Lung (tissue), 11 donors: ENCODE measurements at regions not wholly inside any gene's neighbourhood (a gene's known extent, or its start where the extent isn't known, plus 50 kb on each side); places are given as distances from the start of the nearest gene placed in this dataset.

ENCODE experiments used
- ATAC-seq: fragments of 200-7000 bp; cut with Tn5 transposase; one replicate; pipeline ENCODE4 v1.9.1; 2020; ENCODE audit warnings: moderate number of reproducible peaks; ENCODE audit not compliant: insufficient read depth, low FRiP score
- DNase-seq, 3 donors: peaks; one replicate each; pipeline ENCODE4 v3.0.0-alpha.2; 2013 to 2017
- H3K27ac ChIP-seq, 2 donors: one replicate each; pipeline ENCODE4 v1.5.1; 2013; ENCODE audit warnings: mild to moderate bottlenecking in 2 of 2, moderate library complexity in 2 of 2, control low read depth in 1 of 2, inconsistent platforms in 1 of 2, low read depth in 1 of 2, low read length in 1 of 2
- H3K27me3 ChIP-seq, 3 donors: one replicate each; pipeline ENCODE4 v1.5.1; 2013; ENCODE audit warnings: low read length in 2 of 3; ENCODE audit not compliant: control insufficient read depth in 3 of 3, insufficient read depth in 3 of 3
- H3K36me3 ChIP-seq, 4 donors: one replicate each; pipeline ENCODE4 v1.5.1; 2013; ENCODE audit warnings: low read length in 4 of 4, mild to moderate bottlenecking in 1 of 4, moderate library complexity in 1 of 4; ENCODE audit not compliant: control insufficient read depth in 4 of 4, insufficient read depth in 4 of 4
- H3K4me1 ChIP-seq, 5 donors: one replicate each; pipeline ENCODE4 v1.5.1; 2013; ENCODE audit warnings: low read length in 5 of 5, mild to moderate bottlenecking in 2 of 5, moderate library complexity in 1 of 5; ENCODE audit not compliant: control insufficient read depth in 5 of 5, insufficient read depth in 5 of 5
- H3K4me3 ChIP-seq: one replicate; pipeline ENCODE4 v1.5.1; 2013; ENCODE audit warnings: mild to moderate bottlenecking, control low read depth, moderate library complexity
- H3K9ac ChIP-seq, 2 donors: one replicate each; pipeline ENCODE4 v1.5.1; 2013; ENCODE audit warnings: low read length in 2 of 2, control low read depth in 1 of 2; ENCODE audit not compliant: insufficient read depth in 1 of 2
- H3K9me3 ChIP-seq, 4 donors: one replicate each; pipeline ENCODE4 v1.5.1; 2013; ENCODE audit warnings: low read length in 3 of 4, mild to moderate bottlenecking in 1 of 4, moderate library complexity in 1 of 4; ENCODE audit not compliant: control insufficient read depth in 4 of 4, insufficient read depth in 3 of 4
- WGBS, 2 donors: extraction: QIAGEN DNeasy Blood & Tissue Kit; methylation state at CpG; one replicate each; pipeline ENCODE4 v1.1.7; 2013; 5-methylcytosine and 5-hydroxymethylcytosine counted together
- TF ChIP-seq, protein P1 (sequence below): IDR thresholded peaks from 2 replicates; pipeline ENCODE4 v1.5.1; 2012; ENCODE audit warnings: mild to moderate bottlenecking; ENCODE audit errors: control extremely low read depth, extremely low read depth
- donor health status: control.
- donor health status: control.
- donor health status: Bipolar disorder and iron deficiency.
- donor health status: healthy.
- donor health status: DM: yes; HTN: yes; CAD: no.

DNA sequence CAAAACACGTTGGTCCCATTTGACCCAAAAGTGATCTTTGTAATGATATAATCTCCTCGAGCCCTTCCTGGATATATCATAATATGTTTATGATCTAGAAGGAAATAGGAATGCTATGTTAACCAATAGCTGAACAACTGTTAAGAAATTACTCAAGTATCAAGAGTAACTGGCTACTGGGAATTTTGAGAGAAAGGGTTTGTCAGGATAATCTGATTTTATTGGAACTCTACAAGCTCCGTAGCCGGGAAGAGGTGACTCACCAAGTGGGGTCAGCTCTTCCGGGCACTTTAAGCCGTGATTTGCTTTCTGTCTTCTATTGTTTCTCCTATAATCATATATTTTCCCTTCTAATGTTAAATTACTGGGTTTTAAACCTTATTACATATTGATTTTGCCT lies 250.5 kb upstream of the POGK start:
- 89 to 92% methylated on average over 6 of the region's 6 CpGs for WGBS, 2 donors
- no peak for ATAC-seq
- Histone ChIP-seq H3K4me3 (no peak overlapping the region), H3K4me1 (peaks cover 0 to 3% (median 0%) of the 10 kb centered on the region in 5 donors), H3K27me3 (no peaks in the 10 kb centered on the region), H3K9ac (no peak overlapping the region), H3K36me3 (no peaks in the 10 kb centered on the region), H3K9me3 (no peaks in the 10 kb centered on the region), H3K27ac (no peak overlapping the region)
- DNase-seq, result no peak
- TF ChIP-seq, protein P1, sequence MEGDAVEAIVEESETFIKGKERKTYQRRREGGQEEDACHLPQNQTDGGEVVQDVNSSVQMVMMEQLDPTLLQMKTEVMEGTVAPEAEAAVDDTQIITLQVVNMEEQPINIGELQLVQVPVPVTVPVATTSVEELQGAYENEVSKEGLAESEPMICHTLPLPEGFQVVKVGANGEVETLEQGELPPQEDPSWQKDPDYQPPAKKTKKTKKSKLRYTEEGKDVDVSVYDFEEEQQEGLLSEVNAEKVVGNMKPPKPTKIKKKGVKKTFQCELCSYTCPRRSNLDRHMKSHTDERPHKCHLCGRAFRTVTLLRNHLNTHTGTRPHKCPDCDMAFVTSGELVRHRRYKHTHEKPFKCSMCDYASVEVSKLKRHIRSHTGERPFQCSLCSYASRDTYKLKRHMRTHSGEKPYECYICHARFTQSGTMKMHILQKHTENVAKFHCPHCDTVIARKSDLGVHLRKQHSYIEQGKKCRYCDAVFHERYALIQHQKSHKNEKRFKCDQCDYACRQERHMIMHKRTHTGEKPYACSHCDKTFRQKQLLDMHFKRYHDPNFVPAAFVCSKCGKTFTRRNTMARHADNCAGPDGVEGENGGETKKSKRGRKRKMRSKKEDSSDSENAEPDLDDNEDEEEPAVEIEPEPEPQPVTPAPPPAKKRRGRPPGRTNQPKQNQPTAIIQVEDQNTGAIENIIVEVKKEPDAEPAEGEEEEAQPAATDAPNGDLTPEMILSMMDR, result no peak

DNA sequence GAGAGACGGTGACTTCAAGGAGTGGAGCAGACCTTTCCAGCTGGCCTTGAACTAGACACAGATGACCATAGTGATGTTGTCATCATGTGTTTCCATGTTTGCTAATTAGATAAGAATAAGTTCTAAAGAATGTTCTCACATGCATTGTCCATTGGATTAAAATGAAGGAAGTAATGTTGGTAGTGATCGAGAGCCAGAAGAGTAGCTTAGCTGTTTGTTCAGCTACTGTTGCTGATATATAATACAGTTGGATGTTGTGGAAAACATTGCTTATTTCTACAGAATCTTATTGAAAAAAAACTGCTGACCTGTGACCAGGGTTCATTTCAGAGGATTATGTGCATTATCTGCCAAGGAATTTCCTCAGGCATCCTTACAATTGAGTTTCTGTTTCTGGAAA lies 249.1 kb upstream of the POGK start:
- Histone ChIP-seq H3K4me1 (peaks cover 0 to 2% (median 0%) of the 10 kb centered on the region in 5 donors), H3K36me3 (no peaks in the 10 kb centered on the region), H3K27ac (no peak overlapping the region), H3K9me3 (no peaks in the 10 kb centered on the region), H3K9ac (no peak overlapping the region), H3K4me3 (no peak overlapping the region), H3K27me3 (no peaks in the 10 kb centered on the region)
- no peak for DNase-seq
- 91 to 96% methylated on average over 2 of the region's 2 CpGs for WGBS, 2 donors
- no peak for ATAC-seq
- TF ChIP-seq, protein P1, result no peak

DNA sequence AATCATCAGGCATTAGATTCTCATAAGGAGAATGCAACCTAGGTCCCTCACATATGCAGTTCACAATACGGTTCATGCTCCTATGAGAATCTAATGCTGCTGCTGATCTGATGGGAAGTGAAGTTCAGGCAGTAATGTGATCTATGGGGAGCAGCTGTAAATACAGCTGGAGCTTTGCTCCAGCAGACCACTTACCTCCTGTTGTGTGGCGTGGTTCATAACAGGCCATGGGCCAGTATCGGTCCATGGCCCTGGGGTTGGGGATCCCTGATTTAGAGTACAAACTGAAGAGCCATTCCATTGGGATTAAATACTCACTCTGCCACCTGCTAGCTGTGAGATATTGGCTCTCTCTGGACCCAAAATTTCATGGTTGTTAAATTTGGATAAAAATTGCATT lies 244.6 kb upstream of the POGK start:
- WGBS, 2 donors, result 93 to 94% methylated on average over 3 of the region's 3 CpGs
- Histone ChIP-seq H3K9ac (no peak overlapping the region), H3K27ac (no peak overlapping the region), H3K4me1 (no peaks in the 10 kb centered on the region), H3K36me3 (no peaks in the 10 kb centered on the region), H3K4me3 (no peak overlapping the region), H3K9me3 (no peaks in the 10 kb centered on the region), H3K27me3 (no peaks in the 10 kb centered on the region)
- no peak for DNase-seq
- ATAC-seq, result no peak
- TF ChIP-seq, protein P1, result no peak

DNA sequence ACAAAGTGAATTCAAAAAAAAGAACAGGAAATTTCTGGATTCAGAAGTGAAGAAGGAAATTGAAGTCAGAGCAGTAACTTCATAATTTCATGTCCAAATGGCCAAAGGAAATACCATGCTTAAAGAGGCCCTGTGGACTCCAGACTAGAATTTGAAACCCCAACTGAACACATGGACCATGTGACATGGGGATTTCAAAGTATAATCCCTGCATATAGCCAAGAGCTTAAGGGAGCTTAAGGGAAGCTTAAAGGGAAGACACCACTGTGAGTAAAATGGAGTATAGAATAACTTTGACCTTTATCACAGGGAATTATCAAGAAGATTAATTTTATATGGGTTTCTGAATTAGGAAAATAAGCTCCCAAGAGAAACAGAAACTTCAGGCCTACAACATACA lies 241.8 kb upstream of the POGK start:
- Histone ChIP-seq H3K27me3 (no peaks in the 10 kb centered on the region), H3K36me3 (no peaks in the 10 kb centered on the region), H3K27ac (no peak overlapping the region), H3K4me3 (no peak overlapping the region), H3K9me3 (no peaks in the 10 kb centered on the region), H3K4me1 (no peaks in the 10 kb centered on the region), H3K9ac (no peak overlapping the region)
- DNase-seq (no peak), ATAC-seq (no peak)
- TF ChIP-seq, protein P1, result no peak
